ENCODE measurements at regions not wholly inside any gene's neighbourhood (a gene's known extent, or its start where the extent isn't known, plus 50 kb on each side); places are given as distances from the start of the nearest gene placed in this dataset.

DNA sequence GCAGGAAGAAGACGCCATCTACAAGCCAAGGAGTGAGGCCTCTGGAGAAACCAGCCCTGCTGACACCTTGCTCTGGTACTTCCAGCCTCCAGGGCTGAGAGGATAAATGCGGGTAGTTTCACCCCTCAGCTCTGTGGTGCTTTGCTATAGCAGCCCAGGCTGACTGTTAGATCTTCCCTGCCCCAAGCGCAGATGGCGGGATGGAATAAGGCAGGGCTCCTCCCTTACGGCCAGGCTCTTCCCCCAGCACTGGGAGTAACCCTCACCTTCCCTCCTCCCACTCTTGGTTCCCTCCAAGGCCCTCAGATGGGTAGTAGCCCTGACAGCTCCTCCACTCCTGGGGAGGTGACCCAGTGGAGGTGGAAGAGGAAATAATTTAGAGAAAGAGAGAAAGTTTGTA lies 285.1 kb downstream of the GADD45G start:
- no peak for DNase-seq

DNA sequence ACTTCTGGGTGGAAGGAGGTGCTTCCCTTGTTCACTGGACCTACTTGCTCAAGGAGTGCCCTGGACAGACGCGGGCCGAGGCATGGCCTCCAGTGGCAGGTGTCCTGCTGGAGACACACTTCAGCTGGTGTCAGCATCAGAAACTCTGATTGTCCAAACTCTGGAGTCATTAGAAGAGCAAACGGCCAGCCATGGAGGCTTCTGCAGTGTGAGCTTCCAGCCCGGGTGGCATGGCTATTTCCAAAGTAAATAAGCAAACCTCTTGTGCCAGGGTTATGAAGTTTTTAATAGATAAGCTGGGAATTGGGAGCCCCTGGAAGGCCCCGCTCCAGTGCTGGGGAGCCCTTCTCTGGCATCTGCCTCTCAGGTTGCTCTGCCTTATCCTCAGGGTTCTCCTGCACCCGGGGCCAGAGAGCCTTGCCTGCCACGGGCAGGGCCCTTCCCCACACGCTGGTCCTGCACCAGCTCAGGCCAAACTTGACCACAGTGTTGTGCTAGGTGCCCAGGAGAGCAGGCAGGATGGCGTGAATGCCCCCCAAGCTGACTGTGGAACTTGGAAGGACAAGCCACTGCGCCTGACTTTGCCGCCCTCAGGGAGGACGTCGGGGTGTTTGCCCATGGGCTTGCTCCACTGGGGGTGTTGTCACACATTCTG lies 285.6 kb downstream of the GADD45G start:
- peak; percentile 41 for DNase-seq

DNA sequence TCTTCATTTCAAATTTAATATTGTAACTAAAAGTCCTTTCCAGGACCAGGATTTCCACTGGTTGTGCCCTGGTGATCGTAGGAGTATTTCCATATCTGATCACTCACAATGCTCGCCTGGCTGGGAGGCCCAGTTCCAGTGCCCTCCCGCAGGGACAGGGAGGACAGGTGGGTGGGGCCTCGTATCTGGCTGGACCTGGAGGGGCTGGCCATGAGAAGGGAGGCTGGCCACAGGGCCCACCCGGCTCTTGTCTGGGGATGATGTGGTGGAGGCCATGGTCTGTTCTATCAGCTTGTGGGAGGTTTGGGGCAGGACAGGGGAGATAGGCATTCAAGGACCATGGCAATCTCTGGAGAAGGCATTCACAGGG lies 286.4 kb downstream of the GADD45G start:
- DNase-seq: no peak

DNA sequence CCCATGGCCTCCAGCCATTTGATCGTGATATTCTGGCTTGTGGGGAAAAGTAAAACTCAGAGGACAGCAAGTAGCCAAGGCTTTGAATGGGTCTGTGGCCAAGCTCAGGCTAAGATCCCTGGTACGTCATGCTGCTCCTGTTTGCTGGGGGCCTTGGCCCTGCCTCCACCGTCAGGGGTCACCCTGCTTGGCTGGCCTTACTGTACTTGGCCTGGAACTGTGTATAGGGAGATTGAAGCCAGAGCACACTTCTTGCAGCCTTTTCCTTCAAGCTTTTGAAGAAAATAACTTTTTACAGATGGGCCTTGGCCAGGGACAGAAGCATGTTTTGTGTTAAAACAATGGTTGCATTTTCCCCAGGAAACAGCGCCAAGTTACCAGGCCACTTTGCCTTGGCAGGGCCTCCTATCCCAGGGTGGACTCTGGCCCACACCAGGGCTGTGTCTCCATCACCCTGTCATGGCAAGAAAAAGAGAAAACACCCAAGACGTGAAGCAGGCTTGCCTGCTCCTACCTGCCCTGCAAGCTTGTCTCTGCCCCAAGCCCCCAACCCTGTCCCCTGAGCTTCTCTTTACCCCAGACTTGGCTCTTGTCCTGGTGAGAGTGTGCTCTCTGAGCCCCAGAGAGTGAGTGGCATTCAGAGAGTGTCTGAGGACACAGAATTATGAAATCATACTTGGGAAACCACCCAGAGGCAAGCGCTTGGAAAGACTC lies 286.9 kb downstream of the GADD45G start:
- no peak for DNase-seq

DNA sequence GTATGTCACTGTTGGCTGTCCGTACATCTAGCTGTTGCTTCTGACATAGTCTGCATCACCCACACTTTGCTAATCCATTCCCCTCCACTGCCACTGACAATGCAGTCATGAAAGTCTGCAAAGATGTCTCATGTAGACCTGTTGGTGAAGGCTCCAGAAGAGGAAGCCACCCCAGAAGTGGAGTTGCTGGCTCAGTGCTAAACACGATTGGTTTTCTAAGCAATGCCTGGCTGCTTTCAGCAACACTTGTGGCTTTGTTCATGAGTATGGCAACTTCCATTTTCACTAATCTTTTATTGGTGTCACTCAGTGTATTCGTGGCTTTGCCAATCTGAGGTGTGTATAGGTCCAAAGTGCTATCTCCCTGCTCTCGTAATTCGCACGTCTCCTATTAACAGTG lies 288.1 kb downstream of the GADD45G start:
- DNase-seq: no peak

DNA sequence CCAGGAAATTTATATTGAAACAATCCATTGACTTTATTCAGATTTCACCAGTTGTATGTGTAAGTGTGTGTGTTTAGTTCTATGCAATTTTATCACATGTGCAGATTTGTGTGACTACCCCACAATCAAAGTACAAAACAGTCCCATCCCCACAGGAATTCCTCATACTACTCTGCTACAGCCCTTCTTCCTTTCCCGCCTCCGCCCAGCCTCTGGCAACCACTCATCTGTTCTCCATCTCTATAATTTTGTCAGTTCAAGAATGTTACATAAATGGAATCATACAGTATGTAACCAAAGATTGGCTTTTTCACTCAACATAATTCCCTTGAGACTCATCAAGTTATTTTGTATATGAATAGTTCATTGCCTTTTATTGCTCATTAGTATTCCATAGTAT lies 289.1 kb downstream of the GADD45G start:
- DNase-seq: no peak

DNA sequence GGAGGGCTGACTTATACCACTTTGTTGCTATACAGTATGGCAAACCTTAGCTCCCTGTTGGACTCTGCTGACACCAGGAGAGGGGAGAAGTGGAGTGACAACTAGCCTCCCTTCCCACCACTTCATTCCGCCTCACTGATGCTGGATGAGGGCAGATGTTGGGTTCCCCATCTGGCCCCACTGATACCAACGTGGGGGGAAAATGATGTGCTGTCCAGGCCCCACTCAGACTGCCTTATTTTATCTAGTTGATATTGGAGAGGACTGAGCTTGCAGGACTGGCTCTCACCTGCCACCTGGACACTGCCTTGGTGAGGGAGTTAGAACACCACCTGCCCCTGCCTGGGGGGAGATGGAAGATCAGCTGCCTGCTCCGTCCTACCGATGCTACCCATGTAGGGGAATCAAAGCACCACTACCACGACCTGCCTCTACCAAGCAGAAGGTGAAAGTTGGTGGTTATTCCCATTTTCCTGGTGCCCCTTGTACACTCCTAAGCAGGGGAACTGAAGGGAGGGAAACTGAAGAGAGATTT lies 292.1 kb downstream of the GADD45G start:
- DNase-seq: peak; percentile 44

DNA sequence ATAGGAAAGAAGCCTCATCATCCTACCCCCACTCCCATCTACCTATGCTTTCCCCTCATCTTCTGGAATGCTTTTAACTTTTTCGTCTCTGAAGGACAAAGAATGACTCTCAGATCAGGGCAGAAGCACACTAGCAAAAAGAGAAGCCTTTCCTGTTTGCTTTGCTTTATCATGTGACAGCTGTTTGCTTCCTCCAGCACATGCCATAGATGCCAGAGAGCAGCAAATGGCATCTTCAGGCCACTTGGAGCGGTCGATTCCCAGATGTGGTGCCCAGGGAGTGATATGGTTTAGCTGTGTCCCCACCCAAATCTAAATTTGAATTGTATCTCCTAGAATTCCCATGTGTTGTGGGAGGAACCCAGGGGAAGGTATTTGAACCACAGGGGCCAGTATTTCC lies 294.8 kb downstream of the GADD45G start:
- DNase-seq: no peak

DNA sequence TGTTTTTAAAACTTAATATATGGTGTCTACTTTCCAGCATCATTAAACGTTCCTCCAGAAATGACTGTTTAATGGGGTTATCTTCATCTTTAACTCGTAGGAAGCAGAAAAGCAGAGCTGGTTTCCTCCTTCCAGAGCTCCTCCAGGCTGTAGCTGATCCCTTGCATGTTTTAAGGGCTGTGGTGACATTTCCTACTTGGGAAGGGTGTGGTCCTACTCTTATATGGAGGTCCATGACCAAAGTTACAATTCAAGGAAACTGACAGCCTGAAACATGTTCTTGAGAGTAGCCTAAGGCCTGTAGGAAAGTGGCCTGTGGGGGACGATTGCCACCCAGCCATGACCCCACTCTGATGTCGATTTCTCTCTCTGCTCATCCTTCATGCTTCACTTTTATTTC lies 297.1 kb downstream of the GADD45G start:
- no peak for DNase-seq

DNA sequence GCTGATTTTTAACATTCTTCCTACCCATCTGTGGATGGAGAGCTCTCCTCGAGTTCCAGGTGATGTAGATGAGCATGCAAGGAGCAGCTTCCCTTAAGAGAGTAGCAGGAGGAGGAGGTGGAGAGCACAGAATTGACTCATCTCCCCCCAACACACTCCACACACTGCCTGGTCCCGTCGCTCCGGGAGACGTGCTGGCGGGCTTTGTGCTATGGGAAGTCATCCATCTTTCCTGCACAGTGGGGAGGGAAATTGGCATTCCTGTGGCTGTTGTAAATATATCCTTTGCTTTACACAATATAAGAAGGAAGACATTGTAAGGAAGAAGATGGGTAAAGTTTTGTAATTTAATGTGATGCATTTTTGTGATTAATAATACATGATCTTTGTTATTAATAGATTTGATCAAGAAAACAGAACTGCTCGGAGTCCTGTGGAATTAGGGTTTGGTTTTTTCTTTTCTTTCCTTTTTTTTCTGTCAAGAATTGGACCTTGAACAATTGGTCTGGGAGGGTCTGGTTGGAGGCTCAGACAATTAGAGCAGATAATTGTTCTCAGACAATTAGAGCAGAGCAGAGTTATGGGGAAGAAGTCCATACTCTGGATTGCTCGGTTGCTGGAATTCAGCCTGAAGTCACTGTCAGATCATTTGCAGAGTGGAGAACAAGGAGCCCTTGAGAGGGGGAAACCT lies 297.8 kb downstream of the GADD45G start:
- no peak for DNase-seq

DNA sequence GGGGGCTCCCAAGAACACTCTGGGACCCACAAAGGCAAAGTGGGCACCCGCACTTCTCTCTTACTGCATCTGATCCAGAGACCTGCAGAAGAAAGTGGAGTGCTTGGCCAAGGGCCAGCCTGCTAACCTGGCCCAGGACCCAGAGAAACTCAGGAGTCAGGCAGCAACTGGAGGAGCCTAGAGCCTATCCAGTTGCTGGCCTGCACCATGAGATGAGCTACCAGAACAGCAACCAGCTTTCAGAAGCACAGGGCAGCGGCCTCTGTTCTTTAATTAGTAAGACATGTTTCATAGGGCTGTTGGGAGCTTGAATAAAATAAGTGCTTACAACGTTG lies 298.3 kb downstream of the GADD45G start:
- no peak for DNase-seq

DNA sequence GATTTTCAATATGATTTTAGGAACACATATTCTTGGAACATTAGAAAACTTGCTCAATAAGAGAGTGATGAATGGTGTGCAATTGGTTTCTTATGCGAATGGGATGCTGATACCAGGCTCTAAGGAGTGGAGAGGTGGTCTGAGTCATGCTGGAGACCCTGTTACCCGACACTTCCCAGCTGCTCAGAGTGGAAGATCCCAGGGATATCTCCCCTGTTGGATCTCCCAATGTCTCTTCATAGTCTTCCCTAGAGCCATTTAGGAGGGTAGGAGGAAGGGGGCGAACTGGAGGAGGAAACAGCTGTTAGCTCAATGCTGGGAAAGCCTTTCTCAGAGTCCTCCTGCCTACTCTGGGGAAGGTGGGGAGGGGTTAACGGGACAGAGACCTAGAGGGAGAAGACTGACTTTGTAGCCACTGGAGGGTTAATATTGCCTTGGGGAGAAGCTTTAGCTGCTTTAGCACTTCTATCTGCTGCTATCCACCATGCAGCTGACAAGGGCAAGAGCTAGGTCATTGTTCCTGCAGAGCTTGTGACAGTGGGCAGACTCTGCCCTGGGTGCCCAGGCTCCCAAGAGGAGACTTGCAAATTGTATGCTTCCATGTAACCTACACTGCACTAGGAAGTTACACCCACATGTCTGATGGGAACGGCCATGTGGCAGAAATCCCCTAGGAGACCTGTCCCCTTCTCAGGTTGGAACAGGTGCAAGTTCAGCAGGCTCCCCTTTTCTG lies 301.0 kb downstream of the GADD45G start:
- DNase-seq: no peak

DNA sequence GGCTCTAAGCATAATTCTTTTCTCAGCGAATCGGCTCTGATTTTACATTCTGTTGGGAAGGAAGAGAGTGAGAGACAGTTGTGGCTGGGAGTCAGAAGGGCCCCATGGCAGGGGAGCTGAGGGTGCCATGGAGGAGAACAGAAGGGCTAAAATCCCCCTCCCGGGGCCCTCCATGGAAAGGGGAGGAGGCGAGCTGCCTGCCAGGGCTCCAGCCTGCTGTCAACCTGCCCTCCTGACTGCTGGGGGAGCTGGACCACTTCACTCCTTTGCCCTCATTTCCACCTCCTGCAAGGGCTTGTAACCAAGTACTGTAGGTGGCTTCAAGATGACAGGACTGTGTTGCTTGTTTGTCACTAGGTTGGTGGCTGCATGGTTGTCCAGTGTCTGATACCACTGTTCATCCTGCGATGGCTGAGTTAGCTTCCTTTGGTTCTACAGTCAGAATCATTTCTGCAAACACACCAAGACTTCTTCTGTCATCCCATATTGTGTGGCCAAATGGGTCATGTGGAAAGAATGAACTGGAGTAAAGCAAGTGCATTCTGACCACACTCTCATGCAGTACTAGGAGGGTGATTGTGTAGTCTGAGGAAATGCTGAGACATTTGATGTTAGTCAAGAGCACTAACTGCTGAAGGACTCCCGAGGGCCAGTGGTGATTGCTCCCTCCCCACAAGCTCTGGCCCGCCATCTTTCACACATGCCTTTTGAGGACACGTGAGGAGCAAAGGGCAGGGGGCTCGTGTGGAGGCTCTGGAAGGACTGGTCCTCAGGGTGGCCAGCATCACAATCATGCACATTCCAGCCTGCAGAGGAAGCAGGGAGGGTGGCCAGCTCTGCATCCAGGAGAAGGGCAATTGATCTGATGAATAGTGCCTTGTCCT lies 307.2 kb downstream of the GADD45G start:
- peak; percentile 47 for DNase-seq

DNA sequence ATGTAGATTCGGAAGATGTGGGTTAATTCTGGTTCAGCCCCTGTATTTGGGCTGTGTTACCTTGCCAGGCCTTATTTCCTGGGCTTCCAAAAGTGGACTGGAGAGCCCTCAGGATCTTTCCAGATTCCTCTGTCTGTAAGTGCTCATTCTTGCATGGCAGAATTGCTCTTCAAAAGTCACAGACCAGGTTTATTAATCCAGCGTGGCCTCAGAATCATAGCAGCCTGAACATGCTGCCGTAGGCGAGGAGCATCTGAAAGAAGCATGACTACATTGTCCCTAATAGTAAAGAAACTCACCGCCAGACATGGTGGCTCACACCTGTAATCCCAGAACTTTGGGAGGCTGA lies 307.8 kb downstream of the GADD45G start:
- no peak for DNase-seq

DNA sequence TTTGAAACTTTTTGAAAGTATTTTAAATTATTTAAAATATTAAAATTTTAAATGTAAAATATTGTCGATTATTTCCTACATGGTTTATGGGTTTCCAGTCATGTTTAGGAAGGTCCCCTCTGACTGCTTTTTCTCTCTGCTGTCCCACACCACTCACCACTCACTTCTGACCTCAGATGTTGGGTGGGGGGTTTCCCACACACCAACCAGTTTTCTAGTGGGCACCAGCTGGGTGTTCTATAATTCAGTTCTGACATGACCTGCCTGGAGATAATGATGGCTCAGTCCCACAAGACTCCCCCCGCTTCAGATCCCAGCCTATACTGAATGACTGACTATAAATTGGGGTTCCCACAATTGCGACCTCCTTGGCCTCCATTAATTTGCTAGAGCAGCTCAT lies 310.4 kb downstream of the GADD45G start:
- DNase-seq: no peak

DNA sequence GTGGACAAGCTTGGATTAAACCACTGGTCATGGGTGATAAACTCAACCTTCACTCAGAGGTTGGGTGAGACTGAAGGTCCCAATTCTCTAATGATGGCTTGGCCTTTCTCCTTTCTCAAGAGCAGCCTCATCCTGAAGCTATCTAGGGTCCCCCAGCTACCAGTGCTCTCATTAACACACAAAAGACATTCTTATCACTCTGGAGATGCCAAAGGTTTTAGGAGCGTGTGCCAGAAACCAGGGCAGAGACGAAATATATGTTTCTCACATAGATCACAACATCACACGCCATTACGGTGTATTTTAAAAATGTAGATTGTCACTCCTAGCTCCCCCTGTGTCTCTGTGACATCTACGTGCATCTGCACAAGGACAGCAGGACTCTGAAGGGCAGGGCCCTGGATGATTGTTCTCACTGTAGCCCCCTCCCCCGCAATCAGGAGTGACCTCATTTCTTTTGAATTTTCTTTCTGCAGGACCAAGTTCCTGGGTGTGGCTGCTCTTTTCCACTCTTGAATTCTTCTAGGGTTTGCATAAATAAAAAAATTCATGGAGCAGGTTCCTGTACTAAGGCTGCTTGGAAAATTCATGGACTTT lies 311.3 kb downstream of the GADD45G start:
- peak; percentile 21 for DNase-seq

DNA sequence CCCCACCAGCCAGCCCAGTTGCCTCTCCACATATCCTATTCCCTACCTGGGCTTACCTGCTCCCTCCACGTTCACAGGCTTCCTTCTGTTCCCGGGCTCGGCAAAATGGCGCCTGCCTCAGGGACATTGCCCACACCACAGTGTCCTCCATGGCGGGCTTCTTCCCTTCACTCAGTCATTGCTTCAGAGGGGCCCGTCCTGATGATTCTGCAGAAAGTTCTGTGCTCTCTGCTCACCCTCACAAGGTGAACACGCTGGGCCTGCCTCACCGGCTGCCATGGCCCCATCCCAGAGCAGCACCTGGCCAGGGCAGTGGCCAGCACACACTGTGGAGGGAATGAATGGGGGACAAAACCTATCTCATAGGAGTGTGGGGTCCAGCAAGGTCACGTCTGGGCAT lies 313.0 kb downstream of the GADD45G start:
- DNase-seq: no peak

DNA sequence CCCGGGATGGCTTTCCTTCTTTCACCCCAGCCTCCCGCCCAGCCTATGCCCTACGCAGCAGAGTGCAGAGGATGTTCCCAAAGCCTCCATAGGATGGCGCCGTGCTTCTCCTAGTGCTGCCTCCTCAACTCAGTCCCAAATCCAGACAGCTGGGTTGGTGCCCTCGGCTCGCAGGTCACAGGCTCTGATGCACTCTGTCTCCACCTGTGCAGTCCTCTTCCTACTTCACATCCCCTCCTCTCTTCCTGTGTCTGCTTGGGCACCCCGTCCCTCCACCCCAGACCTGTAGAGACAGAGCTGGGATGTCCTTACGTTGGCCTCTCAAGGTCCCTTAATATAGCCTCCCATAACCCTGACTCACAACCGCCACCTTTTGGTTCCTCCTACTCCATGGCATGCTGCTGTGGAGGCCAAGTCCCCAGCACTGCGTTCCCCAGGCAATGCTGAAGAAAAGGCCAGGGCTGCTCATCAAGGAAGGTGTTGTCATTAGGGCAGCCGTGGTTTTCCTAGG lies 314.4 kb downstream of the GADD45G start:
- DNase-seq: peak; percentile 69

DNA sequence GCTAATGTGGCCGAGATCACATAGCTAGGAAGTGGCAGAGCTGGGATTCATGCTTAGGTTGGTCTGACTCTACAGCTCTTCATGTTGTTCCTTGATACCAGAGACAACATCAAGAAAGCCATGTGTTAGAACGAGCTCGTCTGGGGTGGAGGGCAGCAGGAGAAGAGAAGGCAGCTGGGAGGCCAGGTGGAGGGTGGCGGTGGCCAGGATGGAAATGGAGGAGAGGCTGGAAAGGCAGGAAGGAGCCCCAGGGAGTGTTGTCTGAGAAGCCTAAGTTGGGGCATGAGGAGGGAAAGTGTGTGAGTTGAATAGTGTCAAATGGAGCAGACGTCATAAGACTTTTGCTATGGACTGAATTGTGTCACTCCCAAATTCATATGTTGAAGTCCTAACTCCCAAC lies 315.3 kb downstream of the GADD45G start:
- DNase-seq: peak; percentile 43

DNA sequence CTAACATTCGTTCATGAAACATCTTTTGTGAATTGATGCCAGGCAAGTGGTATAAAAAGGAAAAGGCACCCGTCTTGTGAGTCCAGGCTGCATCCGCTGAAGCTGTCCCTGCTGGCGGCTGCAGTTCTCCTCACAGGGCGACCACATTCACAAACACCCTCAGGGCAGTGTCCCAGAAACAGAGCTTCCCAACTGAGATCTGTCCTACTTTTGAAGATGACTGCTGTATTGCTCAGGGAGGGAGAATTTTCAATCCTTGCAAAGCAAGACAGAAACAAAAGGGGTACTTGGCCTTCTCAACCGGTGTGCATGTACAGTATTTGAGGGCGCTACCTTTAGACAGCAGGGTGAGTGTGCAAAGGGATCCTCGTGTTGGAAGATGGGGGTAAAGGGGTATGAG lies 316.1 kb downstream of the GADD45G start:
- DNase-seq: peak; percentile 46

DNA sequence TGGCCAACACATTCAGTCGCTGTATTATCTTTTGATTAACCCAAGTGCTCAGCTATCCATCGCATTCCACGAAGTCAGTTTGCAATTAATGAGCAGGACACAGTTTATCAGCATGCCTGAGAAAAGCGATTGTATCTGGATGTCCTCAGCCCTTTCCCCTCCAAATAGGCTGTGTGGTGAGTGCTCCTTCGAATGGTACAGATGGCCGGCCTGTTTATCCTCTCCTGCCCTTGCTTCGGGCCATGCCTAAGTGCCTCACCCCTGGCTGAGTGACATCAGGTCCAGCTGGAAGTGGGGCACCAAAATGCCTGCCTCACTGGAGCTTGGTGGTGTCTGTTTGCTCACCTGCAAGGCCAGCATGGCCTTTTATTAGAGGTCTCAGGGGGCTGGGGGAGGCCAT lies 317.3 kb downstream of the GADD45G start:
- DNase-seq: peak; percentile 53

DNA sequence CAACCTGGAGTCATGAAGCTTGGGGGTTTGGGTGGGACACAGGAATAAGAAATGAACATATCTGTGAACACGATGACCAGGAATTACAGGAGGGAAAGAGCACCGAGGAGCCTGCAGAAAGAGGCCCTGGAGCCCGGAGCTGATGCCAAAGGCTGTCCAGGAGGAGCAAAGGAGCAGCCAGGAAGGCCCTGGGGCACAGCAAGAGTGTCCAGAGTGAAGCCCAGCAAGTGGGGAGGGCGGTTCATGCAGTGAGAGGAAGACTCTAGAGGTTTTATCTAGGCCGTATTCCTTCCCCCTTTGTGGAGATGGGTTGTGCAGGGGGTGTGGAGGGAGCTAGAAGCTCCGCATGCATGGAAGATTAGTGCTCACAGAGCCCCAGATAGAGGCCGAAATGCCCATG lies 318.4 kb downstream of the GADD45G start:
- DNase-seq: no peak

Measured in activated CD8-positive, alpha-beta memory T cell treated with anti-CD3 and anti-CD28 coated beads for 24 hours (primary cell).